T-cell (primary cell): ENCODE measurements at regions not wholly inside any gene's neighbourhood (a gene's known extent, or its start where the extent isn't known, plus 50 kb on each side); places are given as distances from the start of the nearest gene placed in this dataset.
"Not testable (repeated sequence)": the region's sequence is repeated elsewhere in the genome, so short reads cannot be mapped to it uniquely, and the experiment has no call there.

Experiments used
- ATAC-seq, 4 experiments: fragments of 200-7000 bp in 3 of 4; fragments of 150-1000 bp in 1 of 4; cut with Tn5 transposase; replicated peaks in 1 of 4; 1 replicate in 3 of 4; 2 replicates in 1 of 4; pipeline ENCODE4 v1.10.0; 2021; ENCODE audit warnings: moderate library complexity in 3 of 4, mild to moderate bottlenecking in 2 of 4, moderate number of reproducible peaks in 1 of 4
- CTCF ChIA-PET, 2 donors: fragments of 300-600 bp; sonication (Branson Sonifier 250); formaldehyde crosslinking; loops; one replicate each; lab custom pipeline; 2022; ENCODE audit warnings: antibody characterized with exemption in 2 of 2; lab: Charles Lee
- POLR2A ChIA-PET, 2 donors: fragments of 300-600 bp; sonication (Branson Sonifier 250); formaldehyde crosslinking; loops; one replicate each; lab custom pipeline; 2022; ENCODE audit warnings: antibody characterized with exemption in 2 of 2; lab: Charles Lee
- DNase-seq, 35 experiments: peaks; one replicate each; pipeline versions ENCODE4 v3.0.0 to v3.0.0-alpha.2; 2013 to 2023
- H3K27ac ChIP-seq: one replicate; pipeline ENCODE4 v1.5.1; 2013; ENCODE audit warnings: low read length
- H3K27me3 ChIP-seq, 2 experiments: replicated peaks in 1 of 2; 1 replicate in 1 of 2; 2 replicates in 1 of 2; pipeline versions ENCODE4 v1.6.1 to v1.7.0; 2013; ENCODE audit warnings: low read length in 1 of 2, mixed read lengths in 1 of 2; ENCODE audit not compliant: control insufficient read depth in 2 of 2, insufficient read depth in 2 of 2; ENCODE audit errors: extremely low read depth in 1 of 2
- H3K36me3 ChIP-seq, 2 donors: 1 replicate in 1 of 2; 2 replicates in 1 of 2; pipeline versions ENCODE4 v1.6.1 to v1.7.0; 2013; ENCODE audit warnings: low read length in 1 of 2; ENCODE audit not compliant: control insufficient read depth in 2 of 2, insufficient read depth in 1 of 2; ENCODE audit errors: extremely low read depth in 1 of 2
- H3K4me1 ChIP-seq, 2 experiments: 1 replicate in 1 of 2; 2 replicates in 1 of 2; pipeline versions ENCODE4 v1.6.1 to v1.7.0; 2013; ENCODE audit warnings: low read length in 2 of 2, mixed read lengths in 1 of 2; ENCODE audit not compliant: insufficient read depth in 2 of 2, control insufficient read depth in 1 of 2; ENCODE audit errors: extremely low read depth in 1 of 2
- H3K4me3 ChIP-seq, 2 donors: 1 replicate in 1 of 2; 2 replicates in 1 of 2; pipeline versions ENCODE4 v1.5.1 to v1.7.0; 2013; ENCODE audit warnings: mild to moderate bottlenecking in 2 of 2, low read length in 1 of 2, moderate library complexity in 1 of 2; ENCODE audit not compliant: control insufficient read depth in 1 of 2; ENCODE audit errors: extremely low read depth in 1 of 2
- H3K9me3 ChIP-seq: 2 replicates; pipeline ENCODE4 v1.7.0; 2013
- H3K27ac Mint-ChIP-seq, 2 donors: one replicate each; pipeline ENCODE4 v1.8.0; 2020 to 2021; ENCODE audit warnings: mild to moderate bottlenecking in 2 of 2, mixed read lengths in 2 of 2
- H3K27me3 Mint-ChIP-seq, 2 donors: one replicate each; pipeline ENCODE4 v1.8.0; 2021 to 2022; ENCODE audit warnings: mixed read lengths in 2 of 2
- H3K36me3 Mint-ChIP-seq: one replicate; pipeline ENCODE4 v1.8.0; 2021; ENCODE audit warnings: mixed read lengths
- H3K4me1 Mint-ChIP-seq, 3 donors: one replicate each; pipeline ENCODE4 v1.8.0; 2020 to 2022; ENCODE audit warnings: mixed read lengths in 3 of 3, mild to moderate bottlenecking in 1 of 3
- H3K4me3 Mint-ChIP-seq, 3 donors: one replicate each; pipeline ENCODE4 v1.8.0; 2020 to 2022; ENCODE audit warnings: mild to moderate bottlenecking in 3 of 3, mixed read lengths in 3 of 3, moderate library complexity in 3 of 3
- H3K9me3 Mint-ChIP-seq, 3 donors: one replicate each; pipeline ENCODE4 v1.8.0; 2020 to 2022; ENCODE audit warnings: mixed read lengths in 3 of 3
- WGBS: methylation state at CpG from one replicate; pipeline ENCODE4 v1.1.5; 2013; ENCODE audit warnings: missing lambda C conversion rate; ENCODE audit not compliant: insufficient coverage; 5-methylcytosine and 5-hydroxymethylcytosine counted together

GRCh38 chr3:5349343-5349742, 161.8 kb downstream of the EDEM1 start:
- Mint-ChIP-seq H3K27me3 (peaks cover 0 to 29% of the 10 kb centered on the region in 2 donors), H3K4me3 (no peak overlapping the region), H3K4me1 (no peaks in the 10 kb centered on the region), H3K27ac (no peak overlapping the region), H3K9me3 (peaks cover 0 to 4% (median 4%) of the 10 kb centered on the region in 3 donors), H3K36me3 (no peaks in the 10 kb centered on the region)
- H3K4me3 ChIP-seq: no peak overlapping the region
- H3K9me3 ChIP-seq: no peaks in the 10 kb centered on the region
- H3K27me3 ChIP-seq: peaks cover 0 to 2% of the 10 kb centered on the region in 2 experiments
- DNase-seq: no peak
- POLR2A ChIA-PET: no interaction called here
- ATAC-seq: no peak
- H3K4me1 ChIP-seq: no peaks in the 10 kb centered on the region
- WGBS: 57% methylated on average over 2 of the region's 2 CpGs
- H3K36me3 ChIP-seq: no peaks in the 10 kb centered on the region
- CTCF ChIA-PET: no interaction called here
- H3K27ac ChIP-seq: no peak overlapping the region

- ChIA-PET POLR2A (no interaction called here), CTCF (no interaction called here)
- H3K4me3 ChIP-seq: no peak overlapping the region
- Mint-ChIP-seq H3K27me3 (peaks cover 2 to 11% of the 10 kb centered on the region in 2 donors), H3K9me3 (peaks cover 15 to 17% (median 16%) of the 10 kb centered on the region in 3 donors), H3K36me3 (no peaks in the 10 kb centered on the region), H3K27ac (no peak overlapping the region), H3K4me3 (no peak overlapping the region), H3K4me1 (no peaks in the 10 kb centered on the region)
- no peaks in the 10 kb centered on the region for H3K4me1 ChIP-seq
- 71% methylated on average over 1 of the region's 1 CpG for WGBS
- no peaks in the 10 kb centered on the region for H3K36me3 ChIP-seq
- H3K27ac ChIP-seq: no peak overlapping the region
- no peaks in the 10 kb centered on the region for H3K9me3 ChIP-seq
- DNase-seq: no peak
- no peak for ATAC-seq
- H3K27me3 ChIP-seq: no peaks in the 10 kb centered on the region
Measured at GRCh38 chr3:5357089-5357488, 169.6 kb downstream of the EDEM1 start.

GRCh38 chr3:5358911-5359310, 171.4 kb downstream of the EDEM1 start:
- ChIA-PET POLR2A (no interaction called here), CTCF (no interaction called here)
- Histone ChIP-seq H3K4me1 (no peaks in the 10 kb centered on the region), H3K9me3 (no peaks in the 10 kb centered on the region), H3K27ac (no peak overlapping the region), H3K36me3 (no peaks in the 10 kb centered on the region), H3K4me3 (no peak overlapping the region), H3K27me3 (no peaks in the 10 kb centered on the region)
- Mint-ChIP-seq H3K4me1 (no peaks in the 10 kb centered on the region), H3K4me3 (no peak overlapping the region), H3K9me3 (peaks cover 15 to 17% (median 16%) of the 10 kb centered on the region in 3 donors), H3K27me3 (peaks cover 2 to 7% of the 10 kb centered on the region in 2 donors), H3K36me3 (no peaks in the 10 kb centered on the region), H3K27ac (no peak overlapping the region)
- no CpG with 5 or more reads among the region's 1 CpG for WGBS
- DNase-seq (no peak), ATAC-seq (no peak)

DNA sequence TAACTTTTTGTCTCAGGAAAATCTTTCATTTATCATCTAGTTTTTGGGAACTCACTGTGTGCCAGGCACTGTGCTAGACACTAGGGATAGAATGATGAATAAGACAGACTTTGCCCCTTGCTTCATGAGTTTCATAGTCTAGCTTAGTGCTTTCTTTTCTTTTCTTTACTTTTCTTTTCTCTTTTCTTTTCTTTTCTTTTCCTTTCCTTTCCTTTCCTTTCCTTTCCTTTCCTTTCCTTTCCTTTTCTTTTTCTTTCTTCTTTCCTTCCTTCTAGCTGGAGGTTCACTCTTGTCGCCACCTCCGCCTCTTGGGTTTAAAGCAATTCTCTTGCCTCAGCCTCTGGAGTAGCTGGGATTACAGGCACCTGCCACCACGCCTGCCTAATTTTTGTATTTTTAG, 172.9 kb downstream of the EDEM1 start:
- ChIA-PET CTCF (no interaction called here), POLR2A (no interaction called here)
- Histone ChIP-seq H3K4me3 (no peak overlapping the region), H3K4me1 (no peaks in the 10 kb centered on the region), H3K27me3 (no peaks in the 10 kb centered on the region), H3K27ac (no peak overlapping the region), H3K9me3 (no peaks in the 10 kb centered on the region), H3K36me3 (no peaks in the 10 kb centered on the region)
- ATAC-seq (no peak), DNase-seq (no peak)
- Mint-ChIP-seq H3K4me3 (no peak overlapping the region), H3K9me3 (peaks cover 15 to 17% (median 16%) of the 10 kb centered on the region in 3 donors), H3K4me1 (no peaks in the 10 kb centered on the region), H3K36me3 (no peaks in the 10 kb centered on the region), H3K27me3 (peaks cover 2 to 4% of the 10 kb centered on the region in 2 donors), H3K27ac (no peak overlapping the region)
- WGBS: 67% methylated on average over 1 of the region's 3 CpGs

DNA sequence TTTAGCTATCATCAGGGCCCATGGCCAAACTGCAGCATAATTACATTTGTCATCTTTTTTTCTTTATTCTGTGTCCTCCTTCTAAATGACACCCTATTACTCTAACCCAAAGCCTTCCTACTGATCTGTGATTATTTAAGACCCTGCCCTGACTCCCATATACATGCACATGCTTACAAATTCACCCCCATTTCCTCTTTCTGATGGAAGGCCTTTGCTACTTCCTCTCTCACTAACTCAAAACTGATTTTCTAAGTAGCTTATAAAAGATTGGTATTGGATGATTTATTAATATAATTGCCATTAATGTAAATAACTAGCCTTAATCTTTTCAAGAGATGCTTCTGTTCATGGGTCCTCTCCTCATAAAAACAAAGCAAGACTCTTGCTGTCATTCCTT, 179.2 kb downstream of the EDEM1 start:
- no peak overlapping the region for H3K27ac ChIP-seq
- H3K36me3 Mint-ChIP-seq: no peaks in the 10 kb centered on the region
- POLR2A ChIA-PET: interaction anchor here in 1 of 2 donors (0.7 kb wide), 1 partner anchor 382 kb away, joined by 3 read pairs; no protein-coding TSS in a partner anchor
- H3K36me3 ChIP-seq: no peaks in the 10 kb centered on the region
- H3K27me3 ChIP-seq: no peaks in the 10 kb centered on the region
- peaks cover 0 to 4% (median 0%) of the 10 kb centered on the region in 3 donors for H3K9me3 Mint-ChIP-seq
- no peaks in the 10 kb centered on the region for H3K4me1 ChIP-seq
- ATAC-seq (no peak), DNase-seq (no peak)
- H3K4me3 Mint-ChIP-seq: no peak overlapping the region
- no peaks in the 10 kb centered on the region for H3K27me3 Mint-ChIP-seq
- no peaks in the 10 kb centered on the region for H3K4me1 Mint-ChIP-seq
- CTCF ChIA-PET: no interaction called here
- H3K27ac Mint-ChIP-seq: no peak overlapping the region
- H3K4me3 ChIP-seq: no peak overlapping the region
- no peaks in the 10 kb centered on the region for H3K9me3 ChIP-seq

- H3K4me3 ChIP-seq, H3K27me3 ChIP-seq, DNase-seq, H3K36me3 Mint-ChIP-seq, H3K36me3 ChIP-seq, H3K9me3 ChIP-seq, ATAC-seq, H3K4me1 Mint-ChIP-seq, CTCF ChIA-PET, H3K27ac ChIP-seq, H3K27ac Mint-ChIP-seq, H3K4me3 Mint-ChIP-seq, POLR2A ChIA-PET, H3K4me1 ChIP-seq, H3K27me3 Mint-ChIP-seq: not testable (repeated sequence)
- H3K9me3 Mint-ChIP-seq: peaks cover 2 to 11% (median 3%) of the 10 kb centered on the region in 3 donors
- no CpG with 5 or more reads among the region's 2 CpGs for whole genome bisulfite sequencing
Measured at GRCh38 chr3:5371555-5371954, 184.0 kb downstream of the EDEM1 start.

- Histone ChIP-seq H3K27ac (no peak overlapping the region), H3K9me3 (no peaks in the 10 kb centered on the region), H3K36me3 (no peaks in the 10 kb centered on the region), H3K4me1 (no peaks in the 10 kb centered on the region), H3K4me3 (no peak overlapping the region), H3K27me3 (peaks cover 0 to 5% of the 10 kb centered on the region in 2 experiments)
- Mint-ChIP-seq H3K36me3 (no peaks in the 10 kb centered on the region), H3K9me3 (peaks cover 3 to 26% (median 8%) of the 10 kb centered on the region in 3 donors), H3K4me3 (no peak overlapping the region), H3K27me3 (peaks cover 2 to 5% of the 10 kb centered on the region in 2 donors), H3K4me1 (no peaks in the 10 kb centered on the region), H3K27ac (no peak overlapping the region)
- 75% methylated on average over 6 of the region's 6 CpGs for WGBS
- POLR2A ChIA-PET: no interaction called here
- CTCF ChIA-PET: no interaction called here
- ATAC-seq (no peak), DNase-seq (no peak)
Measured at GRCh38 chr3:5376761-5377160, 189.3 kb downstream of the EDEM1 start.
